ENCODE measurements at regions not wholly inside any gene's neighbourhood (a gene's known extent, or its start where the extent isn't known, plus 50 kb on each side); places are given as distances from the start of the nearest gene placed in this dataset.

DNA sequence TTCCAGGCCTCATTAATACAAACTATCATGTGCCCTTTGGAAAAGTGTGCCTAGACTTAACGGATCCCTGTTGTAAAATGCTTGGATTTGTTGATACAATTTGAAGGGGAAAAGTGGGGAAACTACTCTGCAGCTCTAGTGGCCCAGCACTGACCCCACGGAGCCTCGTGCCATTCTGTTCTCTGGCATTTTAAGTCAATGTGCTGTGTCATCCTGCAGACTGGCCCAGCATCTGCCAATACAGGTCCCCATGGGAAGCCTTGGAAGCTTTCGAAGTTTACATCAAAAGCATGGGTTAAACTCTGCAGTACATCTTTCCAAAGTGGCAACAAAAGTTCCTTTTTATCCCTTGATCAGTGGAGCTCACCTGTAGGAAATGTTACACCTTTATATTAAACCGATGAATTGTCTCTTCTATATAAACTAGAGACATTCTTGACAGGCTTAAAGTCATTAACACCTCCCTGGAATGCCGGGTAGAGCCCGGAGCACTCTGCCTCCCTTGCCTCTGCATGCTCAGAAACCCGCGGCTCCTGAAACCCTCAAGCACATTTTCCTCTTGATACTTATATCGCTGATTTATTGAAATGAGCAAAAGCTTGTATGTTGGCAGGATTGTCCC, 596.0 kb upstream of the ADAMTS16 start:
- no peak for DNase-seq (ENCODE audit: low spot score in 2 of 2, unreplicated experiment in 2 of 2)
- H3K27me3 Mint-ChIP-seq (ENCODE audit: low read depth), result peaks cover 40% of the 10 kb centered on the region
- TF ChIP-seq, protein P1, sequence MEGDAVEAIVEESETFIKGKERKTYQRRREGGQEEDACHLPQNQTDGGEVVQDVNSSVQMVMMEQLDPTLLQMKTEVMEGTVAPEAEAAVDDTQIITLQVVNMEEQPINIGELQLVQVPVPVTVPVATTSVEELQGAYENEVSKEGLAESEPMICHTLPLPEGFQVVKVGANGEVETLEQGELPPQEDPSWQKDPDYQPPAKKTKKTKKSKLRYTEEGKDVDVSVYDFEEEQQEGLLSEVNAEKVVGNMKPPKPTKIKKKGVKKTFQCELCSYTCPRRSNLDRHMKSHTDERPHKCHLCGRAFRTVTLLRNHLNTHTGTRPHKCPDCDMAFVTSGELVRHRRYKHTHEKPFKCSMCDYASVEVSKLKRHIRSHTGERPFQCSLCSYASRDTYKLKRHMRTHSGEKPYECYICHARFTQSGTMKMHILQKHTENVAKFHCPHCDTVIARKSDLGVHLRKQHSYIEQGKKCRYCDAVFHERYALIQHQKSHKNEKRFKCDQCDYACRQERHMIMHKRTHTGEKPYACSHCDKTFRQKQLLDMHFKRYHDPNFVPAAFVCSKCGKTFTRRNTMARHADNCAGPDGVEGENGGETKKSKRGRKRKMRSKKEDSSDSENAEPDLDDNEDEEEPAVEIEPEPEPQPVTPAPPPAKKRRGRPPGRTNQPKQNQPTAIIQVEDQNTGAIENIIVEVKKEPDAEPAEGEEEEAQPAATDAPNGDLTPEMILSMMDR (IDR thresholded peaks at IDR 0.05; ENCODE audit: unreplicated experiment), result no peak
- no peak overlapping the region for H3K4me3 Mint-ChIP-seq
- H3K36me3 Mint-ChIP-seq, result no peaks in the 10 kb centered on the region
- H3K9me3 Mint-ChIP-seq, result no peaks in the 10 kb centered on the region
- H3K4me1 Mint-ChIP-seq, result peaks cover 16% of the 10 kb centered on the region
- no peak overlapping the region for H3K27ac Mint-ChIP-seq

DNA sequence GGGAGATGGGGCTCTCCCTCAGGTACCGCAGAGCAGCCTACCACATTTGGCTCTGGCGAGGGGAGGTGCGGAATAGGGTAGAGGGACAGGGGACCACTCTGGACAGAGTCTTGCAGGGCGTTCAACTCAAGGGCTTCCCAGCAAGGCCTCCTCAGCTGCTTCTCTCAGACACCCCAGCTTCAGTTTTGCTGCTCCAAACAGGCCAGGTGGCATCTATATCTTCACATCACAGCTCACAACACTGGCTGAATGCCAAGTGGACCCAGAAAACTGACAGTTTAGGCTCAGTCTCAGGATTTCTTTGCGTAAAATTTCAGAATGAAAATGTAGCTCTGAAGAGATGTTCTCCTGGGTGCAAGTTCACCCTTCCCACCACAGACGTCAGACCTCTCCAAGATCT, 592.6 kb upstream of the ADAMTS16 start:
- DNase-seq (ENCODE audit: low spot score in 2 of 2, unreplicated experiment in 2 of 2), result no peak
- H3K27me3 Mint-ChIP-seq (ENCODE audit: low read depth), result peaks cover 35% of the 10 kb centered on the region
- TF ChIP-seq, protein P1 (IDR thresholded peaks at IDR 0.05; ENCODE audit: unreplicated experiment), result no peak
- no peak overlapping the region for H3K4me3 Mint-ChIP-seq
- peaks cover 16% of the 10 kb centered on the region for H3K4me1 Mint-ChIP-seq
- no peak overlapping the region for H3K27ac Mint-ChIP-seq
- no peaks in the 10 kb centered on the region for H3K36me3 Mint-ChIP-seq
- H3K9me3 Mint-ChIP-seq, result no peaks in the 10 kb centered on the region

DNA sequence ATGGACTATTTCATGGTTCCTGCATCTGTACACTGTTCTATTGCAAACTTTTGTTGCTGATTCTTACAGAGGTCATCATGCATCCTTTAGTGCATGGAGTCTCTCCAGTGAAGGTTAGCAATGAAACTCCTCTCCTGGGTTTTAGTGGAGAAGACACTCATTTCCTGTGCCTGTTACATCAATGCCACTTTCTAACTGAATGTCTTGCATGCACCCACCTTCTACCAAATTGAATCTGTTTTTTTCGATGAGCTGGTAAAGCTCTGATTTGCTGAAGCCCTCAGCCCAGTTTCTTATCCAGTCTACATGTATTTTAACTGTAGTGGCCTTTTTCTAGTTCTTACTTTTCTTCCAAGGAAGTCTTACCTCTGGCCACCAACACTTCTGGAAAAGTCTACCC, 591.8 kb upstream of the ADAMTS16 start:
- H3K27me3 Mint-ChIP-seq (ENCODE audit: low read depth), result peaks cover 32% of the 10 kb centered on the region
- peaks cover 4% of the 10 kb centered on the region for H3K9me3 Mint-ChIP-seq
- no peak overlapping the region for H3K27ac Mint-ChIP-seq
- H3K4me1 Mint-ChIP-seq, result peaks cover 11% of the 10 kb centered on the region
- TF ChIP-seq, protein P1 (IDR thresholded peaks at IDR 0.05; ENCODE audit: unreplicated experiment), result no peak
- no peak overlapping the region for H3K4me3 Mint-ChIP-seq
- DNase-seq (ENCODE audit: low spot score in 2 of 2, unreplicated experiment in 2 of 2), result no peak
- H3K36me3 Mint-ChIP-seq, result no peaks in the 10 kb centered on the region

DNA sequence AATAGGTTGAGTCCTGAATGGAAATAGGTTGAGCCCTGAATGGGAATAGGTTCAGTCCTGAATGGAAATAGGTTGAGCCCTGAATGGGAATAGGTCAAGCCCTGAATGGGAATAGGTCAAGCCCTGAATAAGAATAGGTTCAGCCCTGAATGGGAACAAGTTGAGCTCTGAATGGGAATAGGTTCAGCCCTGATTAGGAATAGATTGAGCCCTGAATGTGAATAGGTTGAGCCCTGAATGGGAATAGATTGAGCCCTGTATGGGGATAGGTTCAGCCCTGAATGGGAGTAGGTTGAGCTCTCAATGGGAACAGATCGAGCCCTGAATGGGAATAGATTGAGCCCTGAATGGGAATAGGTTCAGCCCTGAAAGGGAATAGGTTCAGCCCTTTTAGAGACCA, 590.8 kb upstream of the ADAMTS16 start:
- TF ChIP-seq, protein P1 (IDR thresholded peaks at IDR 0.05; ENCODE audit: unreplicated experiment), result no peak
- H3K9me3 Mint-ChIP-seq, result peaks cover 4% of the 10 kb centered on the region
- no peaks in the 10 kb centered on the region for H3K36me3 Mint-ChIP-seq
- H3K4me1 Mint-ChIP-seq, result peaks cover 7% of the 10 kb centered on the region
- H3K27me3 Mint-ChIP-seq (ENCODE audit: low read depth), result peaks cover 23% of the 10 kb centered on the region
- DNase-seq (ENCODE audit: low spot score in 2 of 2, unreplicated experiment in 2 of 2), result no peak
- H3K27ac Mint-ChIP-seq, result no peak overlapping the region
- no peak overlapping the region for H3K4me3 Mint-ChIP-seq

DNA sequence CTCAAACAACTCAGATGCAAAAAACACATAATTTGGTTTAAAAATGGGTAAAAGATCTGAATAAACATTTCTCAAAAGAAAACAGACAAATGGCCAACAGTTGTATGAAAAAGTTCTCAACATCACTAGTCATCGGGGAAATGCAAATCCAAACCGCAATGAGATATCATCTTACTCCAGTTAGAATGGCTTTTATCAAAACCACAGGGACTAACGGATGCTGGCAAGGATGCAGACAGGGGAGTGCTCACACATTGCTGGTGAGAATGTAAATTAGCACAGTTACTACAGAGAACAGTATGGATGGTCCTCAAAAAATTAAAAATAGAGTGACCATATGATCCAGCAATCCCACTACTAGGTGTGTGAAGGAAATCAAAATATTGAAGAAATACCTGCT, 589.1 kb upstream of the ADAMTS16 start:
- Mint-ChIP-seq H3K4me3 (no peak overlapping the region), H3K36me3 (no peaks in the 10 kb centered on the region), H3K9me3 (peaks cover 4% of the 10 kb centered on the region), H3K27ac (no peak overlapping the region), H3K4me1 (no peaks in the 10 kb centered on the region), H3K27me3 (ENCODE audit: low read depth) (peaks cover 12% of the 10 kb centered on the region)
- DNase-seq (ENCODE audit: low spot score in 2 of 2, unreplicated experiment in 2 of 2), result no peak
- TF ChIP-seq, protein P1 (IDR thresholded peaks at IDR 0.05; ENCODE audit: unreplicated experiment), result no peak

DNA sequence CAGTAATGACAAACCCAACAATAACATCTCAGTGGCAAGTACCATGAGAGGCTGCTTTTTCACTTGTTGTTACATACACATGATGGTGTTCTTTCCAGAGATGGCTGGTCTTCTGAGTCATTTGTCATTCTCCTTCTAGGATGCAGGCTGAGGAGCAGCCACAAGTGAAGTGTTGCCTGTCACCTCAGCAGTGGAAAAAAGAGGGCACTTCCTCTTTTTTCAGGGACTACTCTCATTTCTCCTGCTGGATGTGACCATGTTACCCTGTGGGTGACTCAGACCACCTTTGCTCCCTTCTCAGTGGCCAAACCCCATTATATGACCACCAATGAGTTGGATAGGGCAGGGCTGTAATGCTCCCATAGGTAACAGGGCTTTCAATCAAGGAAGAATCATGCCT, 587.0 kb upstream of the ADAMTS16 start:
- Mint-ChIP-seq H3K9me3 (peaks cover 4% of the 10 kb centered on the region), H3K36me3 (no peaks in the 10 kb centered on the region), H3K4me3 (no peak overlapping the region), H3K27ac (no peak overlapping the region), H3K27me3 (ENCODE audit: low read depth) (peaks cover 17% of the 10 kb centered on the region), H3K4me1 (no peaks in the 10 kb centered on the region)
- TF ChIP-seq, protein P1 (IDR thresholded peaks at IDR 0.05; ENCODE audit: unreplicated experiment), result no peak
- DNase-seq (ENCODE audit: low spot score in 2 of 2, unreplicated experiment in 2 of 2), result no peak
